H7 (cell line): ENCODE measurements at regions not wholly inside any gene's neighbourhood (a gene's known extent, or its start where the extent isn't known, plus 50 kb on each side); places are given as distances from the start of the nearest gene placed in this dataset.
A peak's percentile ranks its signal among the peaks of the same experiment; 100 is the strongest.

Experiments used
- DNase-seq: peaks from one replicate; pipeline ENCODE4 v3.0.0; 2012
- H3K27me3 ChIP-seq: 2 replicates; pipeline ENCODE4 v1.6.0; 2011; ENCODE audit warnings: mild to moderate bottlenecking, low read length; ENCODE audit not compliant: control insufficient read depth, insufficient read depth
- H3K36me3 ChIP-seq: replicated peaks from 2 replicates; pipeline ENCODE4 v1.5.1; 2011; ENCODE audit warnings: low read length; ENCODE audit not compliant: control insufficient read depth, insufficient read depth
- H3K4me3 ChIP-seq: 2 replicates; pipeline ENCODE4 v1.5.1; 2011; ENCODE audit warnings: low read depth, mild to moderate bottlenecking, control low read depth, low read length, moderate library complexity; ENCODE audit not compliant: insufficient read depth

GRCh38 chr6:7664003-7664402, 61.9 kb upstream of the BMP6 start:
- no peaks in the 10 kb centered on the region for H3K36me3 ChIP-seq
- no peak overlapping the region for H3K4me3 ChIP-seq
- no peak for DNase-seq
- H3K27me3 ChIP-seq: no peaks in the 10 kb centered on the region

- Histone ChIP-seq H3K27me3 (no peaks in the 10 kb centered on the region), H3K4me3 (no peak overlapping the region), H3K36me3 (no peaks in the 10 kb centered on the region)
- no peak for DNase-seq
These were observed 57.0 kb upstream of the BMP6 start for GRCh38 chr6:7668936-7669335.

- H3K27me3 ChIP-seq: no peaks in the 10 kb centered on the region
- H3K4me3 ChIP-seq: no peak overlapping the region
- DNase-seq: no peak
- no peaks in the 10 kb centered on the region for H3K36me3 ChIP-seq
These were observed 56.2 kb upstream of the BMP6 start for GRCh38 chr6:7669742-7670141.

DNA sequence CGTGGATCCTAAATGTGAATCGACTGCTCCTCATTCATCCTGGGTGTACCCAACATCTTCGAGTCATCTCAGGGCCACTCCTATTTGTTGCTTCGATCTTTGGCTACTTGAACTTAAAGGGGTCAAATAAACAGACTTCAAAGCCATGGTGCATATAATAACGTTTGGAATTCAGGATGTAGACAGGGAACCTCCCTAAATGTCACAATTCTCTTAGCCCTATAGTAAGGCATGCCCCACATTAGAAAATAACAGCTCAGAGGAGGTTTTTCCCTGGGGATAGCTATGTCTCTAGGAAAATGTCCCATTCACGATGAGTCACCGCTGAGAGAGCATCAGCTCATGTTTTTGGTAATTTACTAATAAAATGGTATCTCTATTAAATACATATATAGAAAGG, 54.8 kb upstream of the BMP6 start:
- H3K4me3 ChIP-seq: no peak overlapping the region
- no peak for DNase-seq
- no peaks in the 10 kb centered on the region for H3K36me3 ChIP-seq
- H3K27me3 ChIP-seq: no peaks in the 10 kb centered on the region

DNA sequence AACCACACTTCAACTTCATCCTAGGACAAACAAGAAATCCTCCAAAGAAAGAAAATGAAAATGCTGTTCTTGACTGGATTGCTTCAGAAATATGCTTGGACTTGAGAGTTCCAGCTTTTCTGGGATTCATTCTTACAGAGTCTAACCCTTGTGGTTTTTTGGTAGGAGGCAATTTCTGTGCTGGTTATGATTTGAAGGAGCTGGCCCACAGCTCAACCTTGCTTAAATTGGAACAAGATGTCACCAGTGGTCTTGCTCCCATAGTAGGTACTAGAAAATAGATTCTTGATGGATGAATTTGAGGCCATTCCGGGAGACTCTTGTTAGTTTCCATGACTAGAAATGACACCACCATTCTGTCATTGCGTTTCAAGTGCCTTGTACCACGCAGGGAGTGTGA, 54.3 kb upstream of the BMP6 start:
- no peak for DNase-seq
- Histone ChIP-seq H3K36me3 (no peaks in the 10 kb centered on the region), H3K27me3 (no peaks in the 10 kb centered on the region), H3K4me3 (no peak overlapping the region)

GRCh38 chr6:7672066-7673062, 53.5 kb upstream of the BMP6 start:
- no peak for DNase-seq
- Histone ChIP-seq H3K27me3 (no peaks in the 10 kb centered on the region), H3K36me3 (no peaks in the 10 kb centered on the region), H3K4me3 (no peak overlapping the region; the same call in 1 of the 2 replicates)

DNA sequence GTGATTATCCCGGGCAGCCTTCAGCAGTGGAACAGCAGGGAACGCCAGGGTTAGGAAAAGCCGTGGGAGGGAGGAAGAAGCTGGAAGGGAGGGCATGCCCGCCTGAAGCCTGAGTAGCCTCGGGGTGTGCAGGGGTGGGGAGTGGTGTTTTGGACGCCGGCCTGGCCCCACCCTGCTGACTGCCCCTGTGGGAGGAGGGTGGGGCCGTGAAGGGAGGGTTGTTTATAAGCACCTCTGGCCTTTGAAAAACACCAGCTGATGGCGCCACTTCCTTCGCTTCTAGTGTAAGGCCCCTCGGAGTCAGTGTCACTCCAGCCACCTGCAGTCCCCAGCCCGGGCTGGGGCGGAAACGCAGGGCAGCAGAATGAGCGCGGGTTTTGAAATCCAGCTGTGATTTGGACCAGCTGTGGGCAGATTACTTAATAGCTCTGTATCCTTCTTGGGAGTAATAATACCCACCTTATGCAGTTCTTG, 52.8 kb upstream of the BMP6 start:
- no peaks in the 10 kb centered on the region for H3K27me3 ChIP-seq
- DNase-seq: peak; percentile 79
- peak overlapping the region; percentile 16; the same call in 1 of the 2 replicates for H3K4me3 ChIP-seq

GRCh38 chr6:7674291-7674690, 51.6 kb upstream of the BMP6 start:
- H3K36me3 ChIP-seq: no peaks in the 10 kb centered on the region
- no peaks in the 10 kb centered on the region for H3K27me3 ChIP-seq
- DNase-seq: no peak
- no peak overlapping the region for H3K4me3 ChIP-seq

More for the DNA sequence above, 52.8 kb upstream of the BMP6 start:
- no peaks in the 10 kb centered on the region for H3K36me3 ChIP-seq

- Histone ChIP-seq H3K4me3 (no peak overlapping the region), H3K36me3 (no peaks in the 10 kb centered on the region), H3K27me3 (no peaks in the 10 kb centered on the region)
- DNase-seq: no peak
These were observed 50.5 kb upstream of the BMP6 start for GRCh38 chr6:7675353-7675945.
